PC-9 (cell line): ENCODE measurements at regions not wholly inside any gene's neighbourhood (a gene's known extent, or its start where the extent isn't known, plus 50 kb on each side); places are given as distances from the start of the nearest gene placed in this dataset.

Source experiments
- BruUV-seq: library from RNA; stranded (reverse); fragments of 400-500 nt; replicated peaks from 2 replicates; lab custom pipeline; 2021; lab: Mats Ljungman, UMichigan
- CTCF ChIA-PET: fragments of 300-600 bp; sonication (Branson Sonifier 250); formaldehyde crosslinking; loops from one replicate; lab custom pipeline; 2022; ENCODE audit warnings: antibody characterized with exemption; lab: Charles Lee
- POLR2A ChIA-PET: fragments of 300-600 bp; sonication (Branson Sonifier 250); formaldehyde crosslinking; loops from one replicate; lab custom pipeline; 2022; ENCODE audit warnings: antibody characterized with exemption; ENCODE audit not compliant: unreplicated experiment; lab: Charles Lee
- DNase-seq, 2 experiments: peaks; one replicate each; pipeline versions ENCODE4 v3.0.0 to v3.0.0-alpha.2; 2015 to 2022; ENCODE audit warnings: mixed read lengths in 1 of 2
- H2AFZ ChIP-seq: fragments of 200-600 bp; sonication (generic); 2 replicates; pipeline ENCODE4 v1.8.1; 2017; ENCODE audit warnings: antibody characterized with exemption
- H3F3A ChIP-seq: fragments of 200-600 bp; sonication (generic); 2 replicates; pipeline ENCODE4 v1.8.1; 2017; ENCODE audit warnings: antibody characterized with exemption, mild to moderate bottlenecking, low read depth; ENCODE audit not compliant: insufficient read depth
- H3K27ac ChIP-seq: fragments of 200-600 bp; sonication (generic); 2 replicates; pipeline ENCODE4 v1.6.1; 2016; ENCODE audit warnings: mixed run types
- H3K27me3 ChIP-seq: fragments of 200-600 bp; sonication (generic); 2 replicates; pipeline ENCODE4 v1.6.1; 2016; ENCODE audit warnings: low read depth, mixed run types; ENCODE audit not compliant: insufficient read depth
- H3K36me3 ChIP-seq: fragments of 200-600 bp; sonication (generic); 2 replicates; pipeline ENCODE4 v1.6.1; 2016; ENCODE audit warnings: low read depth, mixed run types
- H3K4me1 ChIP-seq: fragments of 200-600 bp; sonication (generic); replicated peaks from 2 replicates; pipeline ENCODE4 v1.6.1; 2016; ENCODE audit warnings: mixed run types; ENCODE audit not compliant: insufficient read depth
- H3K4me2 ChIP-seq: fragments of 200-600 bp; sonication (generic); 2 replicates; pipeline ENCODE4 v1.6.1; 2017; ENCODE audit warnings: mixed run types
- H3K4me3 ChIP-seq: fragments of 200-600 bp; sonication (generic); 2 replicates; pipeline ENCODE4 v1.6.1; 2016; ENCODE audit warnings: mixed run types
- H3K79me2 ChIP-seq: fragments of 200-600 bp; sonication (generic); 2 replicates; pipeline ENCODE4 v1.6.1; 2017; ENCODE audit warnings: low read depth, mixed run types
- H3K9me2 ChIP-seq: fragments of 200-600 bp; sonication (generic); 2 replicates; pipeline ENCODE4 v1.8.1; 2017; ENCODE audit warnings: mild to moderate bottlenecking; ENCODE audit not compliant: insufficient read depth
- H3K9me3 ChIP-seq: fragments of 200-600 bp; sonication (generic); 2 replicates; pipeline ENCODE4 v1.8.1; 2016; ENCODE audit warnings: low read depth; ENCODE audit not compliant: insufficient read depth
- H4K20me1 ChIP-seq: fragments of 200-600 bp; sonication (generic); 2 replicates; pipeline ENCODE4 v1.8.1; 2017; ENCODE audit not compliant: insufficient read depth
- EZH2 ChIP-seq: fragments of 200-600 bp; sonication (generic); IDR thresholded peaks from 2 replicates; pipeline ENCODE4 v1.8.0; 2017; ENCODE audit warnings: antibody characterized with exemption, low read depth
- intact Hi-C: fragments of 100-400 bp; cut with micrococcal nuclease; formaldehyde crosslinking; loops from one replicate; pipeline ENCODE4 v1.10.0; 2022; ENCODE audit not compliant: unreplicated experiment
- TF ChIP-seq, protein P1 (sequence below): fragments of 200-600 bp; sonication (generic); conservative IDR thresholded peaks from 2 replicates; pipeline ENCODE4 v1.6.1; 2017; ENCODE audit warnings: mixed run types, antibody characterized with exemption, mild to moderate bottlenecking, moderate library complexity

DNA sequence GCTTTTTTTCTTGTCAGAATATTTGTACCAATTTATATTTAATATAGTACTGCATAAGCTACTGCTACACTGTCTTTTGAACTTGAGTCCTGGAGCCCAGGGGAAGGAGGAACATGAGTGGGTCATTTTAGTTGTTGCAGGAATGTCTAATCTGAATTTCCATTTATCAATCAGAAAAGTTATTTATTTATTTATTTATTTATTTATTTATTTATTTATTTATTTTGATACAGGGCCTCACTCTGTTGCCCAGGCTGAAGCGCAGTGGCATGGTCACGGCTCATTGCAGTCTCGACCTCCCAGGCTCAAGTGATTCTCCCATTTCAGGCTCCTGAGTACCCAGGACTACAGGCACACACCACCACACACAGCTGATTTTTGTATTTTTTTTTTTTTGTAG lies 712.6 kb downstream of the NR2F1-AS1 start:
- Histone ChIP-seq H3K9me3 (no peaks in the 10 kb centered on the region), H4K20me1 (no peaks in the 10 kb centered on the region), H3K27me3 (no peaks in the 10 kb centered on the region), H3K4me3 (no peak overlapping the region), H3K4me2 (no peak overlapping the region), H3K9me2 (no peaks in the 10 kb centered on the region), H3K27ac (no peak overlapping the region), H3K4me1 (no peaks in the 10 kb centered on the region), H3K79me2 (no peaks in the 10 kb centered on the region), H2AFZ (no peak overlapping the region), H3K36me3 (no peaks in the 10 kb centered on the region), H3F3A (no peaks in the 10 kb centered on the region)
- no peak for DNase-seq
- TF ChIP-seq EZH2: no peak
- TF ChIP-seq, protein P1, sequence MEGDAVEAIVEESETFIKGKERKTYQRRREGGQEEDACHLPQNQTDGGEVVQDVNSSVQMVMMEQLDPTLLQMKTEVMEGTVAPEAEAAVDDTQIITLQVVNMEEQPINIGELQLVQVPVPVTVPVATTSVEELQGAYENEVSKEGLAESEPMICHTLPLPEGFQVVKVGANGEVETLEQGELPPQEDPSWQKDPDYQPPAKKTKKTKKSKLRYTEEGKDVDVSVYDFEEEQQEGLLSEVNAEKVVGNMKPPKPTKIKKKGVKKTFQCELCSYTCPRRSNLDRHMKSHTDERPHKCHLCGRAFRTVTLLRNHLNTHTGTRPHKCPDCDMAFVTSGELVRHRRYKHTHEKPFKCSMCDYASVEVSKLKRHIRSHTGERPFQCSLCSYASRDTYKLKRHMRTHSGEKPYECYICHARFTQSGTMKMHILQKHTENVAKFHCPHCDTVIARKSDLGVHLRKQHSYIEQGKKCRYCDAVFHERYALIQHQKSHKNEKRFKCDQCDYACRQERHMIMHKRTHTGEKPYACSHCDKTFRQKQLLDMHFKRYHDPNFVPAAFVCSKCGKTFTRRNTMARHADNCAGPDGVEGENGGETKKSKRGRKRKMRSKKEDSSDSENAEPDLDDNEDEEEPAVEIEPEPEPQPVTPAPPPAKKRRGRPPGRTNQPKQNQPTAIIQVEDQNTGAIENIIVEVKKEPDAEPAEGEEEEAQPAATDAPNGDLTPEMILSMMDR: no peak
- POLR2A ChIA-PET: no interaction called here
- intact Hi-C loops: no loop called here
- BruUV-seq: no TSS peak
- CTCF ChIA-PET: no interaction called here

- ChIA-PET CTCF (no interaction called here), POLR2A (no interaction called here)
- no peak for DNase-seq
- Histone ChIP-seq H3K9me2 (no peaks in the 10 kb centered on the region), H3K79me2 (no peaks in the 10 kb centered on the region), H3K4me2 (no peak overlapping the region), H3K4me3 (no peak overlapping the region), H3F3A (no peaks in the 10 kb centered on the region), H2AFZ (no peak overlapping the region), H3K4me1 (no peaks in the 10 kb centered on the region), H3K36me3 (no peaks in the 10 kb centered on the region), H3K27ac (no peak overlapping the region), H3K27me3 (no peaks in the 10 kb centered on the region), H3K9me3 (no peaks in the 10 kb centered on the region), H4K20me1 (no peaks in the 10 kb centered on the region)
- TF ChIP-seq, protein P1: no peak
- TF ChIP-seq EZH2: no peak
- intact Hi-C loops: no loop called here
- no TSS peak for BruUV-seq
These were observed 716.4 kb downstream of the NR2F1-AS1 start for GRCh38 chr5:92864591-92864990.

DNA sequence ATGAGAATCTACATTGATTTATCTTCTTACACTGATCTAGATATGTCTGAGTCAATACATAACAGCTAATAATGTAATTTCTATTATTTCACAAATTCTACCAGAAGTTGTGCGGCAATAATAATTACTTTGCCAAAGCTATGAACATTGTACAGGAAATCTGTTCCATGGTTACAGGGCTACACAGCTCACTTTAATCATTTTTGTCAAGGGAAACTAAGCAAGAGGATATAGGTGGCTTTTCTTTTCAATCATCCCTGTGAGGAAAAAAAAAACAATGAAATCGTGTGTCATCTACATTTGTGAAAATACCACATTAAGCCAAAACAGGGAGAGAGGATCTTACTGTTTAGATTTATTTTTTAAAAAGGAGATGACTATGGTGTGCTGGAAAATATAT lies 717.4 kb downstream of the NR2F1-AS1 start:
- no TSS peak for BruUV-seq
- CTCF ChIA-PET: no interaction called here
- intact Hi-C loops: no loop called here
- no peaks in the 10 kb centered on the region for H3K36me3 ChIP-seq
- no peaks in the 10 kb centered on the region for H3K4me1 ChIP-seq
- no peak overlapping the region for H3K4me3 ChIP-seq
- no peaks in the 10 kb centered on the region for H3F3A ChIP-seq
- no peak for TF ChIP-seq EZH2
- TF ChIP-seq, protein P1: no peak
- H4K20me1 ChIP-seq: no peaks in the 10 kb centered on the region
- no peaks in the 10 kb centered on the region for H3K79me2 ChIP-seq
- H3K9me3 ChIP-seq: no peaks in the 10 kb centered on the region
- no peaks in the 10 kb centered on the region for H3K27me3 ChIP-seq
- H3K27ac ChIP-seq: no peak overlapping the region
- H3K4me2 ChIP-seq: no peak overlapping the region
- no peaks in the 10 kb centered on the region for H3K9me2 ChIP-seq
- no peak overlapping the region for H2AFZ ChIP-seq
- POLR2A ChIA-PET: no interaction called here
- DNase-seq: no peak
